GM12864 (cell line): ENCODE measurements at regions not wholly inside any gene's neighbourhood (a gene's known extent, or its start where the extent isn't known, plus 50 kb on each side); places are given as distances from the start of the nearest gene placed in this dataset.

Source experiments
- DNase-seq: peaks from one replicate; pipeline ENCODE4 v3.0.0-alpha.2; 2011; ENCODE audit warnings: low read depth
- H3K4me3 ChIP-seq: 2 replicates; pipeline ENCODE4 v1.5.1; 2011; ENCODE audit warnings: mild to moderate bottlenecking, low read depth, low read length, control low read depth
- CTCF ChIP-seq: IDR thresholded peaks from 2 replicates; pipeline ENCODE4 v1.5.1; 2011; ENCODE audit warnings: low read depth, mild to moderate bottlenecking, moderate library complexity, low read length, control low read depth, inconsistent platforms; ENCODE audit errors: missing control alignments

- no peak for TF ChIP-seq CTCF
- no peak overlapping the region for H3K4me3 ChIP-seq
- no peak for DNase-seq
Measured at GRCh38 chr10:58968389-58968755, 208.1 kb upstream of the PHYHIPL start.

- no peak overlapping the region for H3K4me3 ChIP-seq
- no peak for TF ChIP-seq CTCF
- DNase-seq = no peak
Measured at GRCh38 chr10:58969576-58969975, 206.9 kb upstream of the PHYHIPL start.

DNA sequence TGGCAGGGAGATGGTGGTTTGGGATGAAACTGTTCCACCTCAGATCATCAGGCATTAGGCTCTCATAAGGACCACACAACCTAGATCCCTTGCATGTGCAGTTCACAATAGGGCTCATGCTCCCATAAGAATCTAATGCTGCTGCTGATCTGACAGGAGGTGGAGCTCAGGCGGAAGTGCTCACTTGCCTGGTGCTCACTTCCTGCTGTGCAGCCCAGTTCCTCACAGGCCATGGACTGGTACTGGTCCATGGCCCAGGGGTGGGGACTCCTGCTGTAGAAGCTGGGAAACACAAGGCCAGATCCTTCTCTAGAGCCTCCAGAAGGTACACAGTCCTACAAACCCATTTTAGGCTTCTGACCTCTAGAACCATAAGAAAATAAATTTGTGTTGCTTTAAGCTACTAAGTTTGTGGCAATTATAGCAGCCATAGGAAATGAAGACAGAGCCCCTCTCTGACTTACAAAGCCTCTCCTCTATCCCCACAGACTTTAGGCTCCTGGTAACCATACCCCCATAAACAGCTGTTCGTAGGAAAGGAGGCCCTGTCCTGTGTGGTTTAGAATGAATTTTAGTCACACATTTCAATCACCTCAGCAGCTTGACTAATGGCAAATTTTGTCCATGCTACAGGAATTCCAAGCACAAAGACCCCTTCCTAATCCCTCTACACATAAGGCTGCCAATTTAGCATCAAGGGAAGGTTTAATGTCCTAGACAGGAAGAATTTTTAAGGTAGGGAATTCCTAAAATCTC is 206.1 kb upstream of the PHYHIPL start:
- H3K4me3 ChIP-seq = no peak overlapping the region
- TF ChIP-seq CTCF = no peak
- DNase-seq = no peak

GRCh38 chr10:58971211-58971610 is 205.2 kb upstream of the PHYHIPL start:
- TF ChIP-seq CTCF = no peak
- no peak for DNase-seq
- no peak overlapping the region for H3K4me3 ChIP-seq

DNA sequence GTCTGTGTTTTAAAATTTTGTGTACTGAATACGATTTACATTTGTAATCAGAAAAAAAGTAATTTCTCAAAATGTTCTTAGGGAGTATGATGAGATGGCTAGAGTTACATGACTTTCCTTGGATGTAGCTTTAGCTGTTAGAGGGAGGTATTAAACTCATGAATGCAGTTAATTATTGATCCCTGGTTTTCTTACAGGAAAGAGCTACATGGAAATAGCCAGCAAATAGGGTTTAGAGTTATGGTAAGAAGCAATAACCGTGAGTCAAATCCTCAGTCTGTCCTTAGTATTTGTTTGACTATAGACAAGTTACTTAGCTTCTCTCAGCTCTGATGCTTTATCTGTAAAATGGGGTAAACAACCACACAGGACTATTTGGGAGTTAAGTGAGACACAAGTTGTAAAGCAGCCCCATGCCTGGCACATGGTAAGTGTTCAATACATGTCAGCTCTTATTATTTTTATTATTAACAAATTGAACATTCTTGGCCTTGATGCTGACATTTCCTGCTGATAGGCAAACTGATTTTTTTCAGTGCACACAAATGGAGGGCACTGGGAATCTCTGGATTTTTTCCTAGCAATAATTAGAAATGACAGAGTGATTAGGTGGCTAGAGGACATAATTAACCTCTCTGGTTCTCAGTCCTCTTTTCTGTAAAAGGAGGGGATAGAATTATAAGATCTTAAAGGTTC is 204.5 kb upstream of the PHYHIPL start:
- DNase-seq = no peak
- TF ChIP-seq CTCF = no peak
- no peak overlapping the region for H3K4me3 ChIP-seq

- no peak for DNase-seq
- H3K4me3 ChIP-seq = no peak overlapping the region
- TF ChIP-seq CTCF = no peak
Measured at GRCh38 chr10:58972576-58973234, 203.7 kb upstream of the PHYHIPL start.
